GM19238 (cell line): ENCODE measurements at regions not wholly inside any gene's neighbourhood (a gene's known extent, or its start where the extent isn't known, plus 50 kb on each side); places are given as distances from the start of the nearest gene placed in this dataset.

ENCODE experiments used
- DNase-seq: peaks from one replicate; pipeline ENCODE4 v3.0.0; 2011; ENCODE audit warnings: low spot score; ENCODE audit not compliant: insufficient read length

GRCh38 chr13:84683448-84683847 lies 801.2 kb upstream of the SLITRK1 start:
- no peak for DNase-seq

GRCh38 chr13:84677836-84678235 lies 795.6 kb upstream of the SLITRK1 start:
- no peak for DNase-seq

GRCh38 chr13:84672616-84673015 lies 790.3 kb upstream of the SLITRK1 start:
- no peak for DNase-seq

- DNase-seq: no peak
These were observed 788.0 kb upstream of the SLITRK1 start for GRCh38 chr13:84670245-84670644.

- no peak for DNase-seq
These were observed 786.4 kb upstream of the SLITRK1 start for GRCh38 chr13:84668637-84669036.

GRCh38 chr13:84662491-84662890 lies 780.2 kb upstream of the SLITRK1 start:
- no peak for DNase-seq

- no peak for DNase-seq
These were observed 779.4 kb upstream of the SLITRK1 start for GRCh38 chr13:84661718-84662117.

- DNase-seq: no peak
These were observed 777.0 kb upstream of the SLITRK1 start for GRCh38 chr13:84659359-84659661.

- no peak for DNase-seq
These were observed 776.5 kb upstream of the SLITRK1 start for GRCh38 chr13:84658491-84659358.

- no peak for DNase-seq
These were observed 773.4 kb upstream of the SLITRK1 start for GRCh38 chr13:84655677-84656076.

GRCh38 chr13:84654654-84655275 lies 772.5 kb upstream of the SLITRK1 start:
- no peak for DNase-seq

- no peak for DNase-seq
These were observed 771.8 kb upstream of the SLITRK1 start for GRCh38 chr13:84653915-84654534.

- DNase-seq: no peak
These were observed 769.4 kb upstream of the SLITRK1 start for GRCh38 chr13:84651705-84652104.

GRCh38 chr13:84651288-84651687 lies 769.0 kb upstream of the SLITRK1 start:
- DNase-seq: no peak

GRCh38 chr13:84649853-84650252 lies 767.6 kb upstream of the SLITRK1 start:
- no peak for DNase-seq

- no peak for DNase-seq
These were observed 765.9 kb upstream of the SLITRK1 start for GRCh38 chr13:84648069-84648640.

GRCh38 chr13:84646957-84647356 lies 764.7 kb upstream of the SLITRK1 start:
- DNase-seq: no peak

GRCh38 chr13:84645196-84646012 lies 763.1 kb upstream of the SLITRK1 start:
- DNase-seq: no peak

- DNase-seq: no peak
These were observed 759.2 kb upstream of the SLITRK1 start for GRCh38 chr13:84641491-84641890.

GRCh38 chr13:84640691-84641090 lies 758.4 kb upstream of the SLITRK1 start:
- no peak for DNase-seq

GRCh38 chr13:84630476-84630875 lies 748.2 kb upstream of the SLITRK1 start:
- no peak for DNase-seq
